ENCODE measurements at regions not wholly inside any gene's neighbourhood (a gene's known extent, or its start where the extent isn't known, plus 50 kb on each side); places are given as distances from the start of the nearest gene placed in this dataset.
"Not testable (repeated sequence)": the region's sequence is repeated elsewhere in the genome, so short reads cannot be mapped to it uniquely, and the experiment has no call there.

GRCh38 chr21:25456672-25457071, 150.6 kb downstream of the MRPL39 start:
- H3K27ac ChIP-seq = no peak overlapping the region
- DNase-seq (ENCODE audit: extremely low spot score in 2 of 2) = no peak
- H3K27me3 ChIP-seq = no peaks in the 10 kb centered on the region
- H3K36me3 ChIP-seq = no peaks in the 10 kb centered on the region
- no peaks in the 10 kb centered on the region for H3K9me3 ChIP-seq
- no peaks in the 10 kb centered on the region for H3K4me1 ChIP-seq
- TF ChIP-seq POLR2A (IDR thresholded peaks at IDR 0.05) (no peak), POLR2AphosphoS5 (IDR thresholded peaks at IDR 0.05; ENCODE audit: insufficient read depth in 1 of 2, low read depth in 1 of 2) (no peak), CTCF (IDR thresholded peaks at IDR 0.05) (no peak)
- intact Hi-C loops (cut with DNase I) = no loop called here
- no peak overlapping the region for H3K4me3 ChIP-seq

GRCh38 chr21:25453524-25453923, 153.8 kb downstream of the MRPL39 start:
- intact Hi-C loops (cut with DNase I) = no loop called here
- Histone ChIP-seq H3K9me3 (no peaks in the 10 kb centered on the region), H3K4me1 (no peaks in the 10 kb centered on the region), H3K36me3 (no peaks in the 10 kb centered on the region), H3K4me3 (no peak overlapping the region), H3K27me3 (no peaks in the 10 kb centered on the region), H3K27ac (no peak overlapping the region)
- no peak for DNase-seq (ENCODE audit: extremely low spot score in 2 of 2)
- TF ChIP-seq POLR2AphosphoS5 (IDR thresholded peaks at IDR 0.05; ENCODE audit: insufficient read depth in 1 of 2, low read depth in 1 of 2) = no peak
- TF ChIP-seq CTCF (IDR thresholded peaks at IDR 0.05) = no peak
- no peak for TF ChIP-seq POLR2A (IDR thresholded peaks at IDR 0.05)

- no peak for TF ChIP-seq POLR2AphosphoS5 (IDR thresholded peaks at IDR 0.05; ENCODE audit: insufficient read depth in 1 of 2, low read depth in 1 of 2)
- TF ChIP-seq POLR2A (IDR thresholded peaks at IDR 0.05) = no peak
- TF ChIP-seq CTCF (IDR thresholded peaks at IDR 0.05) = no peak
- Histone ChIP-seq H3K27me3 (no peaks in the 10 kb centered on the region), H3K36me3 (no peaks in the 10 kb centered on the region), H3K9me3 (no peaks in the 10 kb centered on the region), H3K4me3 (no peak overlapping the region), H3K4me1 (no peaks in the 10 kb centered on the region), H3K27ac (no peak overlapping the region)
- intact Hi-C loops (cut with DNase I) = no loop called here
- no peak for DNase-seq (ENCODE audit: extremely low spot score in 2 of 2)
These were observed 157.3 kb downstream of the MRPL39 start for GRCh38 chr21:25449950-25450349.

- intact Hi-C loops (cut with DNase I) = no loop called here
- H3K4me3 ChIP-seq = no peak overlapping the region
These were observed 165.4 kb downstream of the MRPL39 start for GRCh38 chr21:25441835-25442234.

GRCh38 chr21:25437465-25437864, 169.8 kb downstream of the MRPL39 start:
- H3K4me1 ChIP-seq; H3K27me3 ChIP-seq; H3K9me3 ChIP-seq; DNase-seq (ENCODE audit: extremely low spot score in 2 of 2); intact Hi-C loops (cut with DNase I); H3K4me3 ChIP-seq; H3K27ac ChIP-seq; H3K36me3 ChIP-seq: not testable (repeated sequence)

More at GRCh38 chr21:25441835-25442234, 165.4 kb downstream of the MRPL39 start:
- Histone ChIP-seq H3K36me3 (no peaks in the 10 kb centered on the region), H3K27me3 (no peaks in the 10 kb centered on the region), H3K4me1 (no peaks in the 10 kb centered on the region), H3K27ac (no peak overlapping the region), H3K9me3 (no peaks in the 10 kb centered on the region)
- TF ChIP-seq POLR2A (IDR thresholded peaks at IDR 0.05) = no peak
- DNase-seq (ENCODE audit: extremely low spot score in 2 of 2) = no peak

GRCh38 chr21:25428537-25428936, 178.7 kb downstream of the MRPL39 start:
- H3K27me3 ChIP-seq = no peaks in the 10 kb centered on the region
- TF ChIP-seq CTCF (IDR thresholded peaks at IDR 0.05) = no peak
- no peak for TF ChIP-seq POLR2AphosphoS5 (IDR thresholded peaks at IDR 0.05; ENCODE audit: insufficient read depth in 1 of 2, low read depth in 1 of 2)
- no peak for TF ChIP-seq POLR2A (IDR thresholded peaks at IDR 0.05)
- intact Hi-C loops (cut with DNase I) = no loop called here
- no peak for DNase-seq (ENCODE audit: extremely low spot score in 2 of 2)
- no peak overlapping the region for H3K4me3 ChIP-seq
- no peaks in the 10 kb centered on the region for H3K9me3 ChIP-seq
- no peaks in the 10 kb centered on the region for H3K36me3 ChIP-seq
- H3K27ac ChIP-seq = no peak overlapping the region
- no peaks in the 10 kb centered on the region for H3K4me1 ChIP-seq

Measured in vagina (tissue), 2 donors.